Liver (tissue), 8 donors: ENCODE measurements at regions not wholly inside any gene's neighbourhood (a gene's known extent, or its start where the extent isn't known, plus 50 kb on each side); places are given as distances from the start of the nearest gene placed in this dataset.

Experiments
- DNase-seq: peaks from one replicate; pipeline ENCODE4 v3.0.0-alpha.2; 2017; ENCODE audit warnings: low spot score
- H3K27ac ChIP-seq, 2 donors: one replicate each; pipeline ENCODE4 v1.7.0; 2013; ENCODE audit warnings: inconsistent platforms in 2 of 2, low read length in 2 of 2, control low read depth in 1 of 2, low read depth in 1 of 2, mild to moderate bottlenecking in 1 of 2
- H3K27me3 ChIP-seq, 4 donors: one replicate each; pipeline versions ENCODE4 v1.6.1 to v1.7.0; 2013; ENCODE audit warnings: low read length in 3 of 4, inconsistent platforms in 1 of 4, mild to moderate bottlenecking in 1 of 4, moderate library complexity in 1 of 4; ENCODE audit not compliant: control insufficient read depth in 4 of 4, insufficient read depth in 4 of 4
- H3K36me3 ChIP-seq, 4 donors: one replicate each; pipeline versions ENCODE4 v1.6.1 to v1.7.0; 2013; ENCODE audit warnings: low read length in 3 of 4, mild to moderate bottlenecking in 3 of 4, low read depth in 1 of 4, moderate library complexity in 1 of 4; ENCODE audit not compliant: control insufficient read depth in 4 of 4, insufficient read depth in 3 of 4
- H3K4me1 ChIP-seq, 4 donors: one replicate each; pipeline versions ENCODE4 v1.6.1 to v1.7.0; 2013; ENCODE audit warnings: low read length in 3 of 4, mild to moderate bottlenecking in 3 of 4, moderate library complexity in 1 of 4; ENCODE audit not compliant: control insufficient read depth in 4 of 4, insufficient read depth in 4 of 4
- H3K4me3 ChIP-seq, 3 donors: one replicate each; pipeline versions ENCODE4 v1.6.1 to v1.7.0; 2013; ENCODE audit warnings: low read length in 3 of 3, control low read depth in 1 of 3, low read depth in 1 of 3, mild to moderate bottlenecking in 1 of 3
- H3K9ac ChIP-seq, 2 donors: one replicate each; pipeline ENCODE4 v1.7.0; 2013; ENCODE audit warnings: low read length in 2 of 2, mild to moderate bottlenecking in 2 of 2, moderate library complexity in 2 of 2, control low read depth in 1 of 2, low read depth in 1 of 2
- H3K9me3 ChIP-seq, 4 donors: one replicate each; pipeline versions ENCODE4 v1.6.1 to v1.7.0; 2013; ENCODE audit warnings: low read length in 3 of 4; ENCODE audit not compliant: control insufficient read depth in 4 of 4
- CTCF ChIP-seq: fragments of 150-350 bp; IDR thresholded peaks from 2 replicates; pipeline ENCODE4 v1.5.1; 2017; ENCODE audit warnings: improper control_type of control experiment, low read depth, low read length; ENCODE audit not compliant: missing input control
- EGR1 ChIP-seq, 2 donors: IDR thresholded peaks; 2 replicates each; pipeline ENCODE4 v1.6.1; 2016 to 2018; ENCODE audit warnings: antibody characterized with exemption in 2 of 2, low read depth in 2 of 2
- FOXA1 ChIP-seq: IDR thresholded peaks from 2 replicates; pipeline ENCODE4 v1.6.1; 2016; ENCODE audit warnings: antibody characterized with exemption
- FOXA2 ChIP-seq: IDR thresholded peaks from 2 replicates; pipeline ENCODE4 v1.6.1; 2016; ENCODE audit warnings: antibody characterized with exemption
- GABPA ChIP-seq, 2 donors: IDR thresholded peaks in 1 of 2; conservative IDR thresholded peaks in 1 of 2; 2 replicates each; pipeline ENCODE4 v1.6.1; 2016; ENCODE audit warnings: antibody characterized with exemption in 2 of 2, mild to moderate bottlenecking in 1 of 2, moderate library complexity in 1 of 2
- HNF4A ChIP-seq, 2 donors: conservative IDR thresholded peaks; 2 replicates each; pipeline ENCODE4 v1.6.1; 2016; ENCODE audit warnings: antibody characterized with exemption in 2 of 2, mild to moderate bottlenecking in 2 of 2
- HNF4G ChIP-seq: IDR thresholded peaks from 2 replicates; pipeline ENCODE4 v1.6.1; 2016; ENCODE audit warnings: antibody characterized with exemption
- JUND ChIP-seq, 2 donors: IDR thresholded peaks; 2 replicates each; pipeline ENCODE4 v1.6.1; 2016; ENCODE audit warnings: antibody characterized with exemption in 2 of 2
- NR2F2 ChIP-seq: IDR thresholded peaks from 2 replicates; pipeline ENCODE4 v1.6.1; 2016; ENCODE audit warnings: antibody characterized with exemption
- RAD21 ChIP-seq, 2 donors: IDR thresholded peaks; 2 replicates each; pipeline ENCODE4 v1.6.1; 2016; ENCODE audit warnings: antibody characterized with exemption in 2 of 2, mild to moderate bottlenecking in 2 of 2
- RXRA ChIP-seq, 2 donors: IDR thresholded peaks; 2 replicates each; pipeline ENCODE4 v1.6.1; 2017 to 2018; ENCODE audit warnings: antibody characterized with exemption in 2 of 2, mild to moderate bottlenecking in 1 of 2
- SP1 ChIP-seq: IDR thresholded peaks from 2 replicates; pipeline ENCODE4 v1.6.1; 2018; ENCODE audit warnings: antibody characterized with exemption, mild to moderate bottlenecking
- TAF1 ChIP-seq: conservative IDR thresholded peaks from 2 replicates; pipeline ENCODE4 v1.6.1; 2016; ENCODE audit warnings: antibody characterized with exemption, mild to moderate bottlenecking
- YY1 ChIP-seq: IDR thresholded peaks from 2 replicates; pipeline ENCODE4 v1.6.1; 2016; ENCODE audit warnings: antibody characterized with exemption, mild to moderate bottlenecking
- ZBTB33 ChIP-seq: IDR thresholded peaks from 2 replicates; pipeline ENCODE4 v1.6.1; 2016; ENCODE audit warnings: antibody characterized with exemption
- WGBS: extraction: QIAGEN DNeasy Blood & Tissue Kit; methylation state at CpG from one replicate; pipeline ENCODE4 v1.1.7; 2013; 5-methylcytosine and 5-hydroxymethylcytosine counted together
- TF ChIP-seq, protein P1 (sequence below): IDR thresholded peaks from 2 replicates; pipeline ENCODE4 v1.6.1; 2016; ENCODE audit warnings: antibody characterized with exemption
- TF ChIP-seq, protein P2 (sequence below): IDR thresholded peaks from 2 replicates; pipeline ENCODE4 v1.6.1; 2016; ENCODE audit warnings: antibody characterized with exemption, mild to moderate bottlenecking
- TF ChIP-seq, protein P3 (sequence below): IDR thresholded peaks from 2 replicates; pipeline ENCODE4 v1.6.1; 2016; ENCODE audit warnings: antibody characterized with exemption
- donor health status: healthy.
- donor health status: healthy.
- donor health status: healthy.
- donor health status: healthy.
- donor health status: healthy.

GRCh38 chr9:117835798-117836197, 131.6 kb downstream of the TLR4 start:
- Histone ChIP-seq H3K9ac (no peak overlapping the region), H3K36me3 (no peaks in the 10 kb centered on the region), H3K4me1 (no peaks in the 10 kb centered on the region), H3K9me3 (no peaks in the 10 kb centered on the region), H3K4me3 (no peak overlapping the region), H3K27ac (no peak overlapping the region), H3K27me3 (no peaks in the 10 kb centered on the region)
- WGBS: 85% methylated on average over 1 of the region's 1 CpG
- no peak for TF ChIP-seq SP1
- TF ChIP-seq, protein P1, sequence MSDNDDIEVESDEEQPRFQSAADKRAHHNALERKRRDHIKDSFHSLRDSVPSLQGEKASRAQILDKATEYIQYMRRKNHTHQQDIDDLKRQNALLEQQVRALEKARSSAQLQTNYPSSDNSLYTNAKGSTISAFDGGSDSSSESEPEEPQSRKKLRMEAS: no peak
- TF ChIP-seq HNF4G: no peak
- TF ChIP-seq NR2F2: no peak
- no peak for TF ChIP-seq GABPA (IDR thresholded peaks at IDR 0.05 in 1 of 2, conservative IDR thresholded peaks at IDR 0.05 in 1 of 2)
- TF ChIP-seq, protein P2, sequence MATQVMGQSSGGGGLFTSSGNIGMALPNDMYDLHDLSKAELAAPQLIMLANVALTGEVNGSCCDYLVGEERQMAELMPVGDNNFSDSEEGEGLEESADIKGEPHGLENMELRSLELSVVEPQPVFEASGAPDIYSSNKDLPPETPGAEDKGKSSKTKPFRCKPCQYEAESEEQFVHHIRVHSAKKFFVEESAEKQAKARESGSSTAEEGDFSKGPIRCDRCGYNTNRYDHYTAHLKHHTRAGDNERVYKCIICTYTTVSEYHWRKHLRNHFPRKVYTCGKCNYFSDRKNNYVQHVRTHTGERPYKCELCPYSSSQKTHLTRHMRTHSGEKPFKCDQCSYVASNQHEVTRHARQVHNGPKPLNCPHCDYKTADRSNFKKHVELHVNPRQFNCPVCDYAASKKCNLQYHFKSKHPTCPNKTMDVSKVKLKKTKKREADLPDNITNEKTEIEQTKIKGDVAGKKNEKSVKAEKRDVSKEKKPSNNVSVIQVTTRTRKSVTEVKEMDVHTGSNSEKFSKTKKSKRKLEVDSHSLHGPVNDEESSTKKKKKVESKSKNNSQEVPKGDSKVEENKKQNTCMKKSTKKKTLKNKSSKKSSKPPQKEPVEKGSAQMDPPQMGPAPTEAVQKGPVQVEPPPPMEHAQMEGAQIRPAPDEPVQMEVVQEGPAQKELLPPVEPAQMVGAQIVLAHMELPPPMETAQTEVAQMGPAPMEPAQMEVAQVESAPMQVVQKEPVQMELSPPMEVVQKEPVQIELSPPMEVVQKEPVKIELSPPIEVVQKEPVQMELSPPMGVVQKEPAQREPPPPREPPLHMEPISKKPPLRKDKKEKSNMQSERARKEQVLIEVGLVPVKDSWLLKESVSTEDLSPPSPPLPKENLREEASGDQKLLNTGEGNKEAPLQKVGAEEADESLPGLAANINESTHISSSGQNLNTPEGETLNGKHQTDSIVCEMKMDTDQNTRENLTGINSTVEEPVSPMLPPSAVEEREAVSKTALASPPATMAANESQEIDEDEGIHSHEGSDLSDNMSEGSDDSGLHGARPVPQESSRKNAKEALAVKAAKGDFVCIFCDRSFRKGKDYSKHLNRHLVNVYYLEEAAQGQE: no peak
- TF ChIP-seq FOXA2: no peak
- TF ChIP-seq EGR1 (IDR thresholded peaks at IDR 0.05; ENCODE audit: low read depth in 2 of 2): no peak
- no peak for TF ChIP-seq HNF4A (conservative IDR thresholded peaks at IDR 0.05)
- TF ChIP-seq ZBTB33: no peak
- no peak for TF ChIP-seq RXRA (IDR thresholded peaks at IDR 0.05)
- no peak for TF ChIP-seq TAF1
- DNase-seq: no peak

DNA sequence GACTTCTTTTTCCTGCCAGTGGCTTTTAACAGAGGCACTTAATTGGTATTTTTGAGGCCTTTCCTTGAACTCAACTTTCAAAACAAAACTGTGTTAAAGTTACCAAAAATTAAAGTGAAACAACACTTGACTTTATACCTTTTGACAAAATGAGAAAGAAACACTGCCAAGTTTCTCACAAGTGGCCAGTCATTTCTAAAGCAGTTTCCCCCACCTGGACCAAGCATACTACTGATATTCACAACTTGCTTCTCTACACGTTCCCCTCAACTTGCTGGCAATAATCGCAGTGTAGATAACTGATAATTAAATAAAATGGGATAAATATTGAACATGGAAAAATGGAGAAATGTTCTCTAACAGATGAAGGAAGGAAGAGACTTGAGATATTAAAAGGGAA, 135.7 kb downstream of the TLR4 start:
- Histone ChIP-seq H3K27ac (no peak overlapping the region), H3K9ac (no peak overlapping the region), H3K27me3 (peaks cover 0 to 5% (median 0%) of the 10 kb centered on the region in 4 donors), H3K36me3 (no peaks in the 10 kb centered on the region), H3K9me3 (no peaks in the 10 kb centered on the region), H3K4me3 (no peak overlapping the region), H3K4me1 (no peaks in the 10 kb centered on the region)
- WGBS: 83% methylated on average over 2 of the region's 2 CpGs
- DNase-seq: no peak
- TF ChIP-seq, protein P2: no peak
- TF ChIP-seq HNF4G: no peak
- TF ChIP-seq EGR1 (IDR thresholded peaks at IDR 0.05; ENCODE audit: low read depth in 2 of 2): no peak
- no peak for TF ChIP-seq RAD21 (IDR thresholded peaks at IDR 0.05)
- no peak for TF ChIP-seq TAF1
- no peak for TF ChIP-seq FOXA1
- no peak for TF ChIP-seq CTCF
- TF ChIP-seq ZBTB33: no peak
- no peak for TF ChIP-seq JUND (IDR thresholded peaks at IDR 0.05)
- no peak for TF ChIP-seq SP1
- TF ChIP-seq, protein P3, sequence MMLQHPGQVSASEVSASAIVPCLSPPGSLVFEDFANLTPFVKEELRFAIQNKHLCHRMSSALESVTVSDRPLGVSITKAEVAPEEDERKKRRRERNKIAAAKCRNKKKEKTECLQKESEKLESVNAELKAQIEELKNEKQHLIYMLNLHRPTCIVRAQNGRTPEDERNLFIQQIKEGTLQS: no peak
- no peak for TF ChIP-seq NR2F2
- TF ChIP-seq, protein P1: no peak
- no peak for TF ChIP-seq FOXA2
- no peak for TF ChIP-seq YY1
- no peak for TF ChIP-seq GABPA (IDR thresholded peaks at IDR 0.05 in 1 of 2, conservative IDR thresholded peaks at IDR 0.05 in 1 of 2)
- TF ChIP-seq HNF4A (conservative IDR thresholded peaks at IDR 0.05): no peak
- no peak for TF ChIP-seq RXRA (IDR thresholded peaks at IDR 0.05)
